Muscle layer of duodenum (tissue), 2 donors: ENCODE measurements at regions not wholly inside any gene's neighbourhood (a gene's known extent, or its start where the extent isn't known, plus 50 kb on each side); places are given as distances from the start of the nearest gene placed in this dataset.
"Not testable (repeated sequence)": the region's sequence is repeated elsewhere in the genome, so short reads cannot be mapped to it uniquely, and the experiment has no call there.

Experiments used
- H3K27ac ChIP-seq: one replicate; pipeline ENCODE4 v1.7.0; 2013; ENCODE audit warnings: mild to moderate bottlenecking, low read length
- H3K27me3 ChIP-seq: one replicate; pipeline ENCODE4 v1.7.0; 2013; ENCODE audit warnings: low read depth, mild to moderate bottlenecking, control low read depth, low read length
- H3K36me3 ChIP-seq, 2 donors: one replicate each; pipeline ENCODE4 v1.7.0; 2013; ENCODE audit warnings: low read length in 2 of 2, control low read depth in 1 of 2, mild to moderate bottlenecking in 1 of 2; ENCODE audit not compliant: insufficient read depth in 2 of 2, control insufficient read depth in 1 of 2
- H3K4me1 ChIP-seq, 2 donors: one replicate each; pipeline ENCODE4 v1.7.0; 2013; ENCODE audit warnings: low read length in 2 of 2, mild to moderate bottlenecking in 2 of 2, control low read depth in 1 of 2, moderate library complexity in 1 of 2; ENCODE audit not compliant: insufficient read depth in 2 of 2, control insufficient read depth in 1 of 2
- H3K4me3 ChIP-seq, 2 donors: one replicate each; pipeline ENCODE4 v1.7.0; 2013; ENCODE audit warnings: low read length in 2 of 2, low read depth in 1 of 2, mild to moderate bottlenecking in 1 of 2
- H3K9me3 ChIP-seq, 2 donors: one replicate each; pipeline ENCODE4 v1.7.0; 2013; ENCODE audit warnings: low read length in 2 of 2, control low read depth in 1 of 2, mild to moderate bottlenecking in 1 of 2; ENCODE audit not compliant: control insufficient read depth in 1 of 2
- donor health status: healthy.

DNA sequence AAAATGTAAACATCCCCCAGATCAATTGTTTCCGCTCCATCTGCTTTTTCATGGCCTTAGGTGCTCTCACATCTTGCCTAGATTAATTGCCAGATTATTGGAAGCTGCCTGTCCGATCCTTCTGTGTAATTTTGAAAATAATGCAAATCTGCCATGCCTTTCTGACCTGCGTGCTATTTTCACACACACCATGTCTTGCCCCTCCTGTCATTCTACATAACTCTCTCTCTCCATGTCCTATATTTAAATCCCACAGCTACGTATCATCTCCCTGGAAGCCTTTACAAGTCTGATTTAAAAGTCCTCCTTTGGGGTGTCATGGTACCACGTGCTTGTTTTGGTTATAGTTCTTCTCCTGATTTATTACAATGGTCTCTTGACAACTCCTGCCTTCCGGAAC lies 247.6 kb upstream of the ELAVL2 start:
- H3K9me3 ChIP-seq = no peaks in the 10 kb centered on the region
- H3K36me3 ChIP-seq = no peaks in the 10 kb centered on the region
- H3K4me1 ChIP-seq = no peaks in the 10 kb centered on the region
- no peak overlapping the region for H3K4me3 ChIP-seq
- H3K27me3 ChIP-seq = no peaks in the 10 kb centered on the region
- H3K27ac ChIP-seq = no peak overlapping the region

DNA sequence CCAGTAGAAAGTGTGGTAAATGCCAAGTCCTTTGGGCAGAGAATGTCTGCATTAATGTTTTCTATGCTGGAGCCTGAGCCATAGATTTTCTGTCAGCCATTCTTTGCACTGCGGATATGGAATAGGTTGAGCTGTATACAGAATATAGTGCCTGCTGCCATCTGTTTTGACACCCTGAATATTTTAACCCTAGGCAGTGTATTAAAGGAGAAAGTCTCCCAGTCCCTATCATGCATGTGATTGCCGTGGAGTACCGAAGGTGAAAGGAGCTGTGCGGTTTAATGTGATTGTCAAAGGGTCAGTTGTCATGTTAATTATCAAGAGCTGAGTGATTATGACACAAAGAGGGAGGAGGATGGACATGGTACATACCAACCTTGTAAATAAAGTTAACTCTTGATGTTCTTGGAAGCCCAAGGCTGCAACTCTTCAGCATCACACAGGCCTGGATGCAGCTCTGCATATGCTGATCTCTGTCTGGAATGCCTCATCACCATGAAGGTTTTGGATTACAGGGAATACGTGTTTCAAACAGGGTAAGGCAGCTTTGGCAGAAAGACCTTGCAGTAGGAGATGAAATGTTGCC lies 247.1 kb upstream of the ELAVL2 start:
- Histone ChIP-seq H3K36me3 (no peaks in the 10 kb centered on the region), H3K27me3 (no peaks in the 10 kb centered on the region), H3K4me1 (no peaks in the 10 kb centered on the region), H3K4me3 (no peak overlapping the region), H3K9me3 (no peaks in the 10 kb centered on the region), H3K27ac (no peak overlapping the region)

DNA sequence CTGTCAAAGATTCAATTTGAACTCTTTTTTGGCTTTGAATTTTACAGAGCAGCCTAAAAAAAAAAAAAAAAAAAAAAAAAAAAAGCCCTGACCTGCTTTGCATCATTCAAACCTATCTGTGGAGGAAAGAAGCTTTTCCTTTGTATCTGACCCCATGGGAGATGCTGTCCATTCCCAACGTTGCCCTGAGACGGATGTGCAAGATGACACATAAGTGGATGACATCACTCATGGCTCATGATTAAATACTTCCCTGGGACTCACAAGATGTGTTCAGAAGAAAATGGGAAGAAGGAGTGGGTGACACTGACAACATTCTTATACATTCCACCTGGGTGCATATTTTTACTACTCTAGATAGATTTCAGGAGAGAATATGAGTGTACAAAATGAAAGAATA lies 245.7 kb upstream of the ELAVL2 start:
- Histone ChIP-seq H3K9me3 (no peaks in the 10 kb centered on the region), H3K4me1 (no peaks in the 10 kb centered on the region), H3K36me3 (no peaks in the 10 kb centered on the region), H3K27ac (no peak overlapping the region), H3K4me3 (no peak overlapping the region), H3K27me3 (no peaks in the 10 kb centered on the region)

DNA sequence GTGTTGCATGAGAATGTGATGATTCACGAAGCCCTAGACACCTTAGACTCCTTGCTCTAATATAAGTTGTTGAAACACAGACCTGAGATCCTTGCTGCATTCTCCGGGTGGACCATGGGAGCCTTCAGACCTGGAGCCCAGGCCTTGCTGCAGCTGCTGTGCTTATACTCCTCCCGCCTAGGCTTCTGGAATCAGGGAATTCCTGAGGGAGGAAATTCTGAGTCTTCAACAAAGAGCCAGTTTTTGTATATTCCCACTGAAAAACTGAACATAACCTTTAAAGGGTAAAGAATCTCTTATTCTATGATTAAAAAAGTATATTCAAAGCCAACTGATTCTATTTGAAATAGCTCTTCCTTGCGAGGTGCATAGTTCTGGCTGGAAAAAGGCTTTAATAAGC lies 245.1 kb upstream of the ELAVL2 start:
- H3K27ac ChIP-seq = no peak overlapping the region
- H3K4me3 ChIP-seq = no peak overlapping the region
- no peaks in the 10 kb centered on the region for H3K4me1 ChIP-seq
- no peaks in the 10 kb centered on the region for H3K27me3 ChIP-seq
- H3K36me3 ChIP-seq = no peaks in the 10 kb centered on the region
- H3K9me3 ChIP-seq = no peaks in the 10 kb centered on the region

DNA sequence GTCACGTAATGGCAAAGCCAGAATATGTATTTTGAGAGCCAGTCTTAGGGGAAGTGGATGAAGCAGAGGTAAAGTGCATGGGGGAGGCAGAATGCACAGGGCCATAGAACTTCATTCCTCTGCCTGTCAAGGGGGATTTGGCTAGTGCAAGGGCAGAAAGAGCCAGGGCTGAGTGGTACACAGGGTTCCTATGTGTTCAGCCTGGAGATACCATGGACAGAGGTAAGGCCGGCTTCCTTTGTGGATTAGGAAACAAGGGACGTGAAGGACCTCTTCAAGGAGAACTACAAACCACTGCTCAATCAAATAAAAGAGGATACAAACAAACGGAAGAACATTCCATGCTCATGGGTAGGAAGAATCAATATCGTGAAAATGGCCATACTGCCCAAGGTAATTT lies 241.1 kb upstream of the ELAVL2 start:
- H3K4me1 ChIP-seq, H3K4me3 ChIP-seq, H3K27ac ChIP-seq, H3K36me3 ChIP-seq, H3K9me3 ChIP-seq, H3K27me3 ChIP-seq: not testable (repeated sequence)

DNA sequence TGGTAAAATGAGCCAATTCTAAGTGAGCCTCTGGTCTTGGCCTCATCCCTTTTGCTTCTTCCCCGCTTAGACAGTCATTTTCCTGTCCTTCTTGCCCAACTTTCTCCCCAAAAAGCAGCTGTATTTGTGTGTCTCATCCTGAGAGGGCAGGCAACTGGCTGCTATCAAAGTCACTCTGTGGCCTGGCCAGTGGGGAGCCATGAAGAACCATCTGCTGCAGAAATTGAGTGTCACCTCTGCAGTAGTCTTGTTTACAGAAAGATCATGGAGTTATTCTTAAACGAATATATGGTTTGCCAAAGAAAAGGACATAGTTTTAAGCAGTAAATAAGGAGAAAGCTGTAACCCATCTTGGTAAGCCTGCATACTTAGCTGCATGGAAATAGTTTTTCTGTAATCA lies 233.6 kb upstream of the ELAVL2 start:
- Histone ChIP-seq H3K27me3 (no peaks in the 10 kb centered on the region), H3K27ac (no peak overlapping the region), H3K4me1 (no peaks in the 10 kb centered on the region), H3K9me3 (no peaks in the 10 kb centered on the region), H3K36me3 (no peaks in the 10 kb centered on the region), H3K4me3 (no peak overlapping the region)

DNA sequence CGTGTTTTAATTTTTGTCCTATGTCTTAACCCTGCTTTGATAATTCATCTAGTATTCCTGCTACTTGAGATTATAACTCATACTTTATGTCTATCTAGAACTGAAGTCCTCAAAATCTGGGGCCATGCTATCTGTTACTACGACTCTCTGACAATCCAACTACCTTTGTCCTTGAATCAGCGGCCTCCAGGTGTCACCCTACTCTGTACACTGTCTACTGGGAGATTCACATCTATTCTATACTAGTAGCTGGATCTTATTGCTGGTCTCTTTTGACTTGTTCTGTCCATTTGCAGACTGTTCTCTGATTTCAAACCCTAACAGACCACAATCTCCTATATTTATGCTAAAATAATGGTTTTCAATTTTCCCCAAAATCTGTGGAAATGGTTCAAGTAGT lies 225.5 kb upstream of the ELAVL2 start:
- Histone ChIP-seq H3K4me1 (no peaks in the 10 kb centered on the region), H3K27me3 (no peaks in the 10 kb centered on the region), H3K36me3 (no peaks in the 10 kb centered on the region), H3K4me3 (no peak overlapping the region), H3K27ac (no peak overlapping the region), H3K9me3 (no peaks in the 10 kb centered on the region)

DNA sequence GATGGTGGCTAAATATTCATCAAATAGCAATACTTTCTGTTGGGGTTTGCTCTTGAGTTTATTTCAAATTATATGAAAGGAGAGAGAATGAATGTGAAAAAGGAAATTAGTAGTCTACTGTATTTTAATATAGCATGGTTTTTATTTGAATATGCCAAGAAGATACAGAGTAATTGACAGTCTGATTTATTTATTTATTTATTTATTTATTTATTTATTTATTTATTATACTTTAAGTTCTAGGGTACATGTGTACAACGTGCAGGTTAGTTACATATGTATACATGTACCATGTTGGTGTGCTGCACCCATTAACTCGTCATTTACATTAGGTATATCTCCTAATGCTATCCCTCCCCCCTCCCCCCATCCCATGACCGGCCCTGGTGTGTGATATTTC lies 224.2 kb upstream of the ELAVL2 start:
- H3K4me1 ChIP-seq = not testable (repeated sequence)

DNA sequence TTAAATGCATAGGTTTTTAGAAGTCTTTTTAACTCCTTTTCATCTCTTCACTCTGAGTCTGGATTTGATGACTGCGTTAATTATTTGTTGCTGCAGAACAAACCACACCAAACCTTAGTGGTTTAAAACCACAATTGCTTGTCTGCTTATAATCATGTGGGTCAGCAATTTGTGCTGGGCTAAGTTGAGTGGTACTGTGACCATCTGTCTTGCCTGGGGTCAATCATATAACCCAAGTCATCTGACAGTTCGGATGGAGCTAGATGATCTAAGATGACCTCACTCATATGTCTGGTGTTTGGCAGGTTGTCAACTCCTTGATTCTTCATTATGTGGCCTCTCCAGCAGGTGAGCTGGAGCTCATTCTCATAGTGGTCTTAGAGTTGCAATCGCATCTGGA lies 219.1 kb upstream of the ELAVL2 start:
- no peaks in the 10 kb centered on the region for H3K27me3 ChIP-seq
- H3K9me3 ChIP-seq = no peaks in the 10 kb centered on the region
- no peak overlapping the region for H3K4me3 ChIP-seq
- H3K4me1 ChIP-seq = no peaks in the 10 kb centered on the region
- no peak overlapping the region for H3K27ac ChIP-seq
- no peaks in the 10 kb centered on the region for H3K36me3 ChIP-seq

More for the DNA sequence above, 224.2 kb upstream of the ELAVL2 start:
- not testable (repeated sequence) for H3K36me3 ChIP-seq, H3K27me3 ChIP-seq, H3K9me3 ChIP-seq, H3K4me3 ChIP-seq, H3K27ac ChIP-seq

DNA sequence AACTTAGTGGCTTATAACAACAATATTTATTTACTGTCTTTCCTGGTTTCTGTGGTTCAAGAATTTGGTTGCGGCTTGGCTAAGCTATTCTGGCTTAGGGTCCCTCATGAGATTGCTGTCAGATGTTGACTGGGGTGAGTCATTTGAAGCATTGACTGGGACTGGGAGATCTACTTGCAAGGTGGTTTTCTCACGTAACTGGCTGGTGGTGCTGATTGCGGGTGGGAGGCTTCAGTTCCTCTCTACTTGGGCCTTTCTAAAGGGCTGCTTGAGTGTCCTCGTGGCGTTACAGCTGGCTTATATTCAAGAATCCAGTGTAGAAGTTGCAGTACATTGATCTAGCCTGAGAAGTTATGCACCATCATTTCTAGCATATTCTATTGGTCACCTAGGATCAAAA lies 218.5 kb upstream of the ELAVL2 start:
- no peaks in the 10 kb centered on the region for H3K36me3 ChIP-seq
- H3K9me3 ChIP-seq = no peaks in the 10 kb centered on the region
- no peaks in the 10 kb centered on the region for H3K27me3 ChIP-seq
- H3K27ac ChIP-seq = no peak overlapping the region
- no peak overlapping the region for H3K4me3 ChIP-seq
- no peaks in the 10 kb centered on the region for H3K4me1 ChIP-seq

DNA sequence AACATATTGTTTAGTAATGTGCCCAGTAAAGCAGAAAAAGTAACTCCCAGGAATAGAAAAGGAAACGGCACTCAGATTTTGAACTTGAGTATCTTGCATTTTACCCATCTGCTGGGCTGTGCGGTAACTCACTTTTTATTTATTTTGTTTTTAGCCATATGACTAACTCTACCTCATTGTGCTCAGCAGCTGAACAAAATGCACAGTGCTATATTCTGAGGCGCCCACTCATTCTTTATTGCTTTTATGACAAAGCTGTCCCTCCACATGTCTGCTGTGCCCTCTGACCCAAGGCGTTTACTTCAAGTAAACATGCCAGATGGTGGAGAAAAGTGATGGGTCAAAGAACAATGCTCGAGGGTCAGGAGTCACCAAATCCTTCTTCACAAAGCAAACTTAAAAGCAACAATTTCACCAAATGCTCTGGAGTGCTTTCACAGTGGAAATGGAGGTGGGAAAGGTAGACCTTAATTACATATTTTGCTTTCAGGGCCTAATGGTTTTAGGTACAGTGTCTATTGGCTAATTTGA lies 215.2 kb upstream of the ELAVL2 start:
- Histone ChIP-seq H3K9me3 (no peaks in the 10 kb centered on the region), H3K27ac (no peak overlapping the region), H3K4me3 (no peak overlapping the region), H3K4me1 (no peaks in the 10 kb centered on the region), H3K27me3 (no peaks in the 10 kb centered on the region), H3K36me3 (no peaks in the 10 kb centered on the region)

DNA sequence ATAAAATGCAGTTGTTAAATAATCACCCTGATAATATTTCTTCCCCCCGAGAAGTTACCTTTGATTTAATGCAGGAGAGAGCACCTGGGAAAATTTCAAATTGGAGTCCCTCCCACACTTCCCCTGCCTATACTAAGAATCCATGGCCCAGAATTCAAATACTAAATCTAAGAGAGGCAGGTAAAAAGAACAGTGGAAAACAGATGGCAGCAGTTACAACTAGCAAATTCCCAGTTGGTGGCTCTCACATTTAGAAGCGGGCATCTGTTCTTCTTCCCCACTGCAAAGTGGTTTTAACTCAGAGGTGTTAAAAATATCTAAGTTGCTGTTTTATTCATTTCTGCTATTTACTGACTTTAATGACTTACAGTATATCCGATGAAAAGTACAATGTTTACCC lies 210.4 kb upstream of the ELAVL2 start:
- Histone ChIP-seq H3K36me3 (no peaks in the 10 kb centered on the region), H3K4me1 (no peaks in the 10 kb centered on the region), H3K27me3 (no peaks in the 10 kb centered on the region), H3K4me3 (no peak overlapping the region), H3K27ac (no peak overlapping the region), H3K9me3 (no peaks in the 10 kb centered on the region)
